HCT116 (cell line): ENCODE measurements at regions not wholly inside any gene's neighbourhood (a gene's known extent, or its start where the extent isn't known, plus 50 kb on each side); places are given as distances from the start of the nearest gene placed in this dataset.

Experiments used
- CEBPB ChIP-seq: IDR thresholded peaks from 2 replicates; pipeline ENCODE4 v1.6.1; 2012; ENCODE audit warnings: low read depth
- EZH2 ChIP-seq: fragments of 200-600 bp; sonication (generic); IDR thresholded peaks from 2 replicates; pipeline ENCODE4 v1.6.1; 2017; ENCODE audit warnings: antibody characterized with exemption, mixed run types
- EZH2phosphoT487 ChIP-seq: fragments of 200-600 bp; IDR thresholded peaks from 2 replicates; pipeline ENCODE4 v1.6.1; 2018; ENCODE audit warnings: antibody characterized with exemption, borderline replicate concordance
- POLR2A ChIP-seq: IDR thresholded peaks from 2 replicates; pipeline ENCODE4 v1.7.0; 2011; ENCODE audit warnings: borderline replicate concordance; ENCODE audit not compliant: insufficient read depth, insufficient read length; ENCODE audit errors: extremely low read depth
- POLR2AphosphoS5 ChIP-seq: IDR thresholded peaks from 2 replicates; pipeline ENCODE4 v1.6.1; 2011; ENCODE audit warnings: mild to moderate bottlenecking, low read depth, low read length, moderate library complexity
- REST ChIP-seq: IDR thresholded peaks from 2 replicates; pipeline ENCODE4 v1.6.1; 2012; ENCODE audit warnings: low read depth
- SIN3A ChIP-seq: IDR thresholded peaks from 2 replicates; pipeline ENCODE4 v1.6.1; 2012; ENCODE audit warnings: low read depth
- SP1 ChIP-seq: IDR thresholded peaks from 2 replicates; pipeline ENCODE4 v1.6.1; 2012; ENCODE audit warnings: low read depth
- TCF7L2 ChIP-seq: IDR thresholded peaks from 2 replicates; pipeline ENCODE4 v1.7.0; 2011; ENCODE audit warnings: borderline replicate concordance, inconsistent platforms; ENCODE audit not compliant: insufficient read depth, insufficient read length; ENCODE audit errors: extremely low read depth
- YY1 ChIP-seq: IDR thresholded peaks from 2 replicates; pipeline ENCODE4 v1.6.1; 2011; ENCODE audit warnings: low read length, low read depth, moderate library complexity, mild to moderate bottlenecking; ENCODE audit not compliant: insufficient replicate concordance; ENCODE audit errors: extremely low read depth
- ZBTB33 ChIP-seq: IDR thresholded peaks from 2 replicates; pipeline ENCODE4 v1.6.1; 2011; ENCODE audit warnings: mild to moderate bottlenecking, low read length, moderate library complexity; ENCODE audit not compliant: insufficient replicate concordance; ENCODE audit errors: extremely low read depth
- TF ChIP-seq, protein P1 (sequence below), 3 experiments: fragments of 200-600 bp in 1 of 3; sonication (generic) in 1 of 3; IDR thresholded peaks in 2 of 3; conservative IDR thresholded peaks in 1 of 3; 2 replicates each; pipeline ENCODE4 v1.5.1; 2012 to 2017; ENCODE audit warnings: low read depth in 2 of 3, low read length in 2 of 3, antibody characterized with exemption in 1 of 3, borderline replicate concordance in 1 of 3, control low read depth in 1 of 3, mild to moderate bottlenecking in 1 of 3, mixed read lengths in 1 of 3, mixed run types in 1 of 3, moderate library complexity in 1 of 3; ENCODE audit not compliant: insufficient read depth in 1 of 3
- TF ChIP-seq, protein P2 (sequence below): IDR thresholded peaks from 2 replicates; pipeline ENCODE4 v1.6.1; 2012

GRCh38 chr16:54414671-54415070 is 128.1 kb upstream of the IRX3 start:
- TF ChIP-seq REST (no peak), CEBPB (no peak), EZH2 (no peak), TCF7L2 (no peak), POLR2A (no peak), SP1 (no peak), POLR2AphosphoS5 (no peak), YY1 (no peak), EZH2phosphoT487 (no peak), SIN3A (no peak), ZBTB33 (no peak)
- TF ChIP-seq, protein P1, sequence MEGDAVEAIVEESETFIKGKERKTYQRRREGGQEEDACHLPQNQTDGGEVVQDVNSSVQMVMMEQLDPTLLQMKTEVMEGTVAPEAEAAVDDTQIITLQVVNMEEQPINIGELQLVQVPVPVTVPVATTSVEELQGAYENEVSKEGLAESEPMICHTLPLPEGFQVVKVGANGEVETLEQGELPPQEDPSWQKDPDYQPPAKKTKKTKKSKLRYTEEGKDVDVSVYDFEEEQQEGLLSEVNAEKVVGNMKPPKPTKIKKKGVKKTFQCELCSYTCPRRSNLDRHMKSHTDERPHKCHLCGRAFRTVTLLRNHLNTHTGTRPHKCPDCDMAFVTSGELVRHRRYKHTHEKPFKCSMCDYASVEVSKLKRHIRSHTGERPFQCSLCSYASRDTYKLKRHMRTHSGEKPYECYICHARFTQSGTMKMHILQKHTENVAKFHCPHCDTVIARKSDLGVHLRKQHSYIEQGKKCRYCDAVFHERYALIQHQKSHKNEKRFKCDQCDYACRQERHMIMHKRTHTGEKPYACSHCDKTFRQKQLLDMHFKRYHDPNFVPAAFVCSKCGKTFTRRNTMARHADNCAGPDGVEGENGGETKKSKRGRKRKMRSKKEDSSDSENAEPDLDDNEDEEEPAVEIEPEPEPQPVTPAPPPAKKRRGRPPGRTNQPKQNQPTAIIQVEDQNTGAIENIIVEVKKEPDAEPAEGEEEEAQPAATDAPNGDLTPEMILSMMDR (IDR thresholded peaks at IDR 0.05 in 2 of 3, conservative IDR thresholded peaks at IDR 0.05 in 1 of 3; ENCODE audit: borderline replicate concordance in 1 of 3, insufficient read depth in 1 of 3, low read depth in 2 of 3, low read length in 2 of 3), result no peak
- TF ChIP-seq, protein P2, sequence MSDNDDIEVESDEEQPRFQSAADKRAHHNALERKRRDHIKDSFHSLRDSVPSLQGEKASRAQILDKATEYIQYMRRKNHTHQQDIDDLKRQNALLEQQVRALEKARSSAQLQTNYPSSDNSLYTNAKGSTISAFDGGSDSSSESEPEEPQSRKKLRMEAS, result no peak
